HCT116 (cell line): ENCODE measurements at regions not wholly inside any gene's neighbourhood (a gene's known extent, or its start where the extent isn't known, plus 50 kb on each side); places are given as distances from the start of the nearest gene placed in this dataset.

ENCODE experiments used
- CTCF ChIP-seq, 3 experiments: fragments of 200-600 bp in 1 of 3; sonication (generic) in 1 of 3; IDR thresholded peaks in 2 of 3; conservative IDR thresholded peaks in 1 of 3; 2 replicates each; pipeline ENCODE4 v1.5.1; 2012 to 2017; ENCODE audit warnings: low read depth in 2 of 3, low read length in 2 of 3, antibody characterized with exemption in 1 of 3, borderline replicate concordance in 1 of 3, control low read depth in 1 of 3, mild to moderate bottlenecking in 1 of 3, mixed read lengths in 1 of 3, mixed run types in 1 of 3, moderate library complexity in 1 of 3; ENCODE audit not compliant: insufficient read depth in 1 of 3
- EGR1 ChIP-seq: IDR thresholded peaks from 2 replicates; pipeline ENCODE4 v1.6.1; 2012; ENCODE audit warnings: low read depth
- POLR2A ChIP-seq: IDR thresholded peaks from 2 replicates; pipeline ENCODE4 v1.7.0; 2011; ENCODE audit warnings: borderline replicate concordance; ENCODE audit not compliant: insufficient read depth, insufficient read length; ENCODE audit errors: extremely low read depth
- YY1 ChIP-seq: IDR thresholded peaks from 2 replicates; pipeline ENCODE4 v1.6.1; 2011; ENCODE audit warnings: low read length, low read depth, moderate library complexity, mild to moderate bottlenecking; ENCODE audit not compliant: insufficient replicate concordance; ENCODE audit errors: extremely low read depth
- TF ChIP-seq, protein P1 (sequence below): IDR thresholded peaks from 2 replicates; pipeline ENCODE4 v1.6.1; 2012; ENCODE audit warnings: low read depth

DNA sequence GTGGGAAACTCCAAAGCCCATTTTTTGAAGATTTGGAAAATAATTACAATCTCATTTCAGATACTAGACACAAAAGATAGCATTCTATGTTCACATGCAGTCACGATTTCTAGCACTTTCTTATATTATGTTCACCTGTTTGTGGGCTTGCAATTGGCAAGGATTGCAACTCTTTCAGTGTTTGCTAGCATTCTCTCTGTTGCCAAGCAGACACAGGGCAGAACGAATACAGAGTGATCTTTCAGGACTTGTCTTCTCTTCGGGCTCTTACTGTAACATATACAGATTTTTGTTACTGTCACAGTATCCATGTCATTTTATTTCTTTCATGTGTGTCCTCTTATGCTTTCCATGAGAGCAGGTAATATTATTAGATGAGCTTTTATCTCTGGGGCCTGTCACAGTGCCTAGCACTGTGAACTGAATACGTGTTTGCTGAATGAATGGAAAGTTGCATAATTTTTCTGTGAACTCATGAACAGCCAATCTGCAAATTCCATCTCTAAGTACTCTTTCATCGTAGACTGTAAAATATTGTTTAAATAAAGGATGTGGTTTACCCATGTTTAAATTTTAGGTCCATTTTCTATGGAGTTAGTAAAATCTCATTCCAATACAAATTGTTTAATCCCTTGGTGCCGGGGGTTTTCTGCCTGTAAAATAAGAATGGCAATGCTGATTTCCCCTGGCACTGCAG, 105.1 kb downstream of the BMP4 start:
- no peak for TF ChIP-seq POLR2A
- no peak for TF ChIP-seq CTCF (IDR thresholded peaks at IDR 0.05 in 2 of 3, conservative IDR thresholded peaks at IDR 0.05 in 1 of 3; ENCODE audit: borderline replicate concordance in 1 of 3, insufficient read depth in 1 of 3, low read depth in 2 of 3, low read length in 2 of 3)
- TF ChIP-seq EGR1: no peak
- TF ChIP-seq YY1: no peak
- TF ChIP-seq, protein P1, sequence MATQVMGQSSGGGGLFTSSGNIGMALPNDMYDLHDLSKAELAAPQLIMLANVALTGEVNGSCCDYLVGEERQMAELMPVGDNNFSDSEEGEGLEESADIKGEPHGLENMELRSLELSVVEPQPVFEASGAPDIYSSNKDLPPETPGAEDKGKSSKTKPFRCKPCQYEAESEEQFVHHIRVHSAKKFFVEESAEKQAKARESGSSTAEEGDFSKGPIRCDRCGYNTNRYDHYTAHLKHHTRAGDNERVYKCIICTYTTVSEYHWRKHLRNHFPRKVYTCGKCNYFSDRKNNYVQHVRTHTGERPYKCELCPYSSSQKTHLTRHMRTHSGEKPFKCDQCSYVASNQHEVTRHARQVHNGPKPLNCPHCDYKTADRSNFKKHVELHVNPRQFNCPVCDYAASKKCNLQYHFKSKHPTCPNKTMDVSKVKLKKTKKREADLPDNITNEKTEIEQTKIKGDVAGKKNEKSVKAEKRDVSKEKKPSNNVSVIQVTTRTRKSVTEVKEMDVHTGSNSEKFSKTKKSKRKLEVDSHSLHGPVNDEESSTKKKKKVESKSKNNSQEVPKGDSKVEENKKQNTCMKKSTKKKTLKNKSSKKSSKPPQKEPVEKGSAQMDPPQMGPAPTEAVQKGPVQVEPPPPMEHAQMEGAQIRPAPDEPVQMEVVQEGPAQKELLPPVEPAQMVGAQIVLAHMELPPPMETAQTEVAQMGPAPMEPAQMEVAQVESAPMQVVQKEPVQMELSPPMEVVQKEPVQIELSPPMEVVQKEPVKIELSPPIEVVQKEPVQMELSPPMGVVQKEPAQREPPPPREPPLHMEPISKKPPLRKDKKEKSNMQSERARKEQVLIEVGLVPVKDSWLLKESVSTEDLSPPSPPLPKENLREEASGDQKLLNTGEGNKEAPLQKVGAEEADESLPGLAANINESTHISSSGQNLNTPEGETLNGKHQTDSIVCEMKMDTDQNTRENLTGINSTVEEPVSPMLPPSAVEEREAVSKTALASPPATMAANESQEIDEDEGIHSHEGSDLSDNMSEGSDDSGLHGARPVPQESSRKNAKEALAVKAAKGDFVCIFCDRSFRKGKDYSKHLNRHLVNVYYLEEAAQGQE: no peak
